H9 (cell line): ENCODE measurements at regions not wholly inside any gene's neighbourhood (a gene's known extent, or its start where the extent isn't known, plus 50 kb on each side); places are given as distances from the start of the nearest gene placed in this dataset.

Experiments used
- DNase-seq: peaks from one replicate; pipeline ENCODE4 v3.0.0-alpha.2; 2017
- H2AFZ ChIP-seq: one replicate; pipeline ENCODE4 v1.6.1; 2013; ENCODE audit warnings: mild to moderate bottlenecking, low read length, control low read depth, moderate library complexity
- H2AK5ac ChIP-seq: 2 replicates; pipeline ENCODE4 v1.6.1; 2013; ENCODE audit warnings: low read length, control low read depth, mixed read lengths; ENCODE audit not compliant: insufficient read length
- H2BK120ac ChIP-seq: one replicate; pipeline ENCODE4 v1.6.1; 2013; ENCODE audit warnings: low read depth, mild to moderate bottlenecking, low read length, control low read depth, inconsistent platforms; ENCODE audit not compliant: poor library complexity, severe bottlenecking
- H2BK12ac ChIP-seq: 2 replicates; pipeline ENCODE4 v1.6.1; 2013; ENCODE audit warnings: low read length, control low read depth, mixed read lengths, low read depth; ENCODE audit not compliant: insufficient read length
- H2BK15ac ChIP-seq: 2 replicates; pipeline ENCODE4 v1.6.1; 2013; ENCODE audit warnings: low read depth, low read length, control low read depth
- H2BK20ac ChIP-seq: one replicate; pipeline ENCODE4 v1.6.1; 2013; ENCODE audit warnings: low read depth, mild to moderate bottlenecking, low read length, control low read depth, inconsistent platforms; ENCODE audit not compliant: poor library complexity, severe bottlenecking
- H2BK5ac ChIP-seq: 2 replicates; pipeline ENCODE4 v1.6.1; 2013; ENCODE audit warnings: low read length, control low read depth, mixed read lengths; ENCODE audit not compliant: insufficient read length
- H3K14ac ChIP-seq: 2 replicates; pipeline ENCODE4 v1.6.1; 2013; ENCODE audit warnings: low read length, control low read depth; ENCODE audit not compliant: insufficient read depth
- H3K18ac ChIP-seq: 2 replicates; pipeline ENCODE4 v1.6.1; 2013; ENCODE audit warnings: low read depth, mild to moderate bottlenecking, mixed read lengths, low read length, control low read depth; ENCODE audit not compliant: insufficient read length
- H3K23ac ChIP-seq: 2 replicates; pipeline ENCODE4 v1.6.1; 2013; ENCODE audit warnings: low read length, control low read depth, mixed read lengths, low read depth; ENCODE audit not compliant: insufficient read length
- H3K23me2 ChIP-seq: 2 replicates; pipeline ENCODE4 v1.6.1; 2013; ENCODE audit warnings: low read depth, mild to moderate bottlenecking, mixed read lengths, low read length, control low read depth; ENCODE audit not compliant: insufficient read length, poor library complexity, severe bottlenecking
- H3K27ac ChIP-seq: 2 replicates; pipeline ENCODE4 v1.5.1; 2013; ENCODE audit warnings: low read length, control low read depth, mixed read lengths, low read depth; ENCODE audit not compliant: insufficient read length
- H3K27me3 ChIP-seq: 2 replicates; pipeline ENCODE4 v1.6.1; 2013; ENCODE audit warnings: low read length, control low read depth, inconsistent platforms; ENCODE audit not compliant: insufficient read depth
- H3K4ac ChIP-seq: 2 replicates; pipeline ENCODE4 v1.6.1; 2013; ENCODE audit warnings: low read depth, mild to moderate bottlenecking, control low read depth, inconsistent platforms, low read length, moderate library complexity
- H3K4me1 ChIP-seq: 2 replicates; pipeline ENCODE4 v1.6.1; 2013; ENCODE audit warnings: low read length, control low read depth, inconsistent platforms; ENCODE audit not compliant: insufficient read depth
- H3K4me2 ChIP-seq: 2 replicates; pipeline ENCODE4 v1.6.1; 2013; ENCODE audit warnings: low read length, control low read depth, mixed read lengths; ENCODE audit not compliant: insufficient read length, insufficient read depth
- H3K56ac ChIP-seq: 2 replicates; pipeline ENCODE4 v1.6.1; 2013; ENCODE audit warnings: low read depth, mild to moderate bottlenecking, mixed read lengths, low read length, control low read depth; ENCODE audit not compliant: insufficient read length
- H3K79me1 ChIP-seq: 2 replicates; pipeline ENCODE4 v1.6.1; 2013; ENCODE audit warnings: low read depth, mild to moderate bottlenecking, moderate library complexity, low read length, control low read depth, inconsistent platforms; ENCODE audit not compliant: insufficient read depth, poor library complexity, severe bottlenecking
- H3K79me2 ChIP-seq: 2 replicates; pipeline ENCODE4 v1.6.1; 2013; ENCODE audit warnings: low read length, control low read depth, inconsistent platforms; ENCODE audit not compliant: insufficient read depth
- H3K9ac ChIP-seq: 2 replicates; pipeline ENCODE4 v1.6.1; 2013; ENCODE audit warnings: low read length, control low read depth, mixed read lengths; ENCODE audit not compliant: insufficient read length; ENCODE audit errors: extremely low read depth
- H3K9me3 ChIP-seq: one replicate; pipeline ENCODE4 v1.6.1; 2013; ENCODE audit warnings: low read depth, low read length, inconsistent platforms; ENCODE audit not compliant: control insufficient read depth
- H3T11ph ChIP-seq: one replicate; pipeline ENCODE4 v1.6.1; 2013; ENCODE audit warnings: mild to moderate bottlenecking, low read length, control low read depth, inconsistent platforms
- H4K20me1 ChIP-seq: one replicate; pipeline ENCODE4 v1.6.1; 2013; ENCODE audit not compliant: control insufficient read depth, insufficient read length, insufficient read depth
- H4K5ac ChIP-seq: 2 replicates; pipeline ENCODE4 v1.6.1; 2013; ENCODE audit warnings: low read depth, mild to moderate bottlenecking, mixed read lengths, low read length, control low read depth; ENCODE audit not compliant: insufficient read length
- H4K8ac ChIP-seq: replicated peaks from 2 replicates; pipeline ENCODE4 v1.6.1; 2013; ENCODE audit warnings: low read length, control low read depth, mixed read lengths, low read depth; ENCODE audit not compliant: insufficient read length
- H4K91ac ChIP-seq: 2 replicates; pipeline ENCODE4 v1.6.1; 2013; ENCODE audit warnings: low read depth, mild to moderate bottlenecking, moderate library complexity, mixed read lengths, low read length, control low read depth; ENCODE audit not compliant: insufficient read length
- H3K27ac Mint-ChIP-seq, 3 experiments: 2 replicates in 2 of 3; 3 replicates in 1 of 3; pipeline ENCODE4 v1.8.0; 2020 to 2021; ENCODE audit warnings: mixed read lengths in 3 of 3, mild to moderate bottlenecking in 1 of 3, moderate library complexity in 1 of 3
- H3K27me3 Mint-ChIP-seq: 2 replicates; pipeline ENCODE4 v1.8.0; 2021; ENCODE audit warnings: low read depth, mild to moderate bottlenecking, moderate library complexity, mixed read lengths
- H3K36me3 Mint-ChIP-seq, 3 experiments: 2 replicates in 2 of 3; 3 replicates in 1 of 3; pipeline ENCODE4 v1.8.0; 2020 to 2021; ENCODE audit warnings: low read depth in 3 of 3, mixed read lengths in 3 of 3; ENCODE audit not compliant: insufficient read depth in 1 of 3
- H3K4me1 Mint-ChIP-seq, 2 experiments: 2 replicates each; pipeline ENCODE4 v1.8.0; 2020; ENCODE audit warnings: mixed read lengths in 2 of 2
- H3K4me3 Mint-ChIP-seq, 2 experiments: 2 replicates in 1 of 2; 3 replicates in 1 of 2; pipeline ENCODE4 v1.8.0; 2020 to 2021; ENCODE audit warnings: mild to moderate bottlenecking in 2 of 2, mixed read lengths in 2 of 2, moderate library complexity in 1 of 2
- H3K9me3 Mint-ChIP-seq, 2 experiments: 2 replicates in 1 of 2; 3 replicates in 1 of 2; pipeline ENCODE4 v1.8.0; 2020; ENCODE audit warnings: mild to moderate bottlenecking in 2 of 2, mixed read lengths in 2 of 2, moderate library complexity in 1 of 2
- CTCF ChIP-seq: fragments of 200-600 bp; sonication (generic); conservative IDR thresholded peaks from 3 replicates; pipeline ENCODE4 v1.8.0; 2021; ENCODE audit warnings: antibody characterized with exemption, mild to moderate bottlenecking
- WGBS: extraction: QIAGEN DNeasy Blood & Tissue Kit; methylation state at CpG from one replicate; pipeline ENCODE4 v1.1.7; 2013; ENCODE audit warnings: missing lambda C conversion rate, low lambda C conversion rate, mixed read lengths; ENCODE audit not compliant: insufficient read length; ENCODE audit errors: extremely low coverage; 5-methylcytosine and 5-hydroxymethylcytosine counted together

- Histone ChIP-seq H2BK20ac (no peak overlapping the region), H2AFZ (no peak overlapping the region), H3T11ph (no peak overlapping the region), H2BK15ac (no peak overlapping the region), H4K8ac (no peak overlapping the region), H3K4ac (no peak overlapping the region), H3K14ac (no peak overlapping the region), H4K91ac (no peak overlapping the region), H4K20me1 (no peaks in the 10 kb centered on the region), H2AK5ac (no peak overlapping the region), H3K23ac (no peak overlapping the region), H4K5ac (no peak overlapping the region), H3K4me1 (no peaks in the 10 kb centered on the region), H2BK5ac (no peak overlapping the region), H3K27ac (no peak overlapping the region), H3K23me2 (no peaks in the 10 kb centered on the region), H3K4me2 (no peak overlapping the region), H3K79me2 (no peaks in the 10 kb centered on the region), H2BK120ac (no peak overlapping the region), H3K9me3 (peaks cover 29% of the 10 kb centered on the region), H3K56ac (no peak overlapping the region), H3K18ac (no peak overlapping the region), H3K27me3 (no peaks in the 10 kb centered on the region), H2BK12ac (no peak overlapping the region), H3K9ac (no peak overlapping the region), H3K79me1 (no peaks in the 10 kb centered on the region)
- no CpG with 5 or more reads among the region's 1 CpG for WGBS
- Mint-ChIP-seq H3K36me3 (peaks cover 22 to 29% (median 24%) of the 10 kb centered on the region in 3 experiments), H3K27ac (no peak overlapping the region), H3K9me3 (peaks cover 30 to 31% of the 10 kb centered on the region in 2 experiments), H3K4me3 (no peak overlapping the region), H3K4me1 (peaks cover 0 to 2% of the 10 kb centered on the region in 2 experiments; a peak in 2 of 4 replicates), H3K27me3 (no peaks in the 10 kb centered on the region)
- no peak for DNase-seq
- no peak for TF ChIP-seq CTCF
Observed at GRCh38 chr3:70712449-70713082, 400.1 kb upstream of the MDFIC2 start.
